KBM-7 (cell line): ENCODE measurements at regions not wholly inside any gene's neighbourhood (a gene's known extent, or its start where the extent isn't known, plus 50 kb on each side); places are given as distances from the start of the nearest gene placed in this dataset.
"Not testable (repeated sequence)": the region's sequence is repeated elsewhere in the genome, so short reads cannot be mapped to it uniquely, and the experiment has no call there.

Source experiments
- DNase-seq: peaks from one replicate; pipeline ENCODE4 v3.0.0-alpha.2; 2015
- in situ Hi-C: fragments of 300-500 bp; cut with MboI; formaldehyde crosslinking; loops from 2 replicates; pipeline ENCODE4 v1.14.3; 2020; ENCODE audit warnings: low sequenced_read_pairs, low pct_unique_long_range_greater_than_20kb, mixed read lengths

- DNase-seq, in situ Hi-C loops: not testable (repeated sequence)
Observed at GRCh38 chr16:88252057-88252794, 130.5 kb upstream of the ZNF469 start.

DNA sequence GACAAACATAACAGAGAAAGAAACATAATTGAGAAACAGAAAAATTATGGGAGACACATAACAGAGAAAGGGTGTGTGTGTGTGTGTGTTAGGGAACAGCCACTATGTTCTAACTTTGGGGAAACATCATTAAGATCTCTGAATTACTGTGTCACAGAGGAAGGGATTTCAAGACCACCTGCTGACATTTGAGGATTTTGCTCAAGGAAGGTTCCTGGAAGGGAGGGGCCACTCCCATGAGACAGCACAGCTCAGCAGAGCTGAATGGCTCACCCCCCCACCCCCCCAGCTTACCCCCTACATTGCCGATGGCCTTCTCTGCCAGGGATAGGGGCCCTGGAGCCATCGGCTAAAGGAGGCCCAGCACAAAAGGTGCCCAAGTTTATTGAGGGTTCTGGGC lies 124.6 kb upstream of the ZNF469 start:
- in situ Hi-C loops, DNase-seq: not testable (repeated sequence)

DNA sequence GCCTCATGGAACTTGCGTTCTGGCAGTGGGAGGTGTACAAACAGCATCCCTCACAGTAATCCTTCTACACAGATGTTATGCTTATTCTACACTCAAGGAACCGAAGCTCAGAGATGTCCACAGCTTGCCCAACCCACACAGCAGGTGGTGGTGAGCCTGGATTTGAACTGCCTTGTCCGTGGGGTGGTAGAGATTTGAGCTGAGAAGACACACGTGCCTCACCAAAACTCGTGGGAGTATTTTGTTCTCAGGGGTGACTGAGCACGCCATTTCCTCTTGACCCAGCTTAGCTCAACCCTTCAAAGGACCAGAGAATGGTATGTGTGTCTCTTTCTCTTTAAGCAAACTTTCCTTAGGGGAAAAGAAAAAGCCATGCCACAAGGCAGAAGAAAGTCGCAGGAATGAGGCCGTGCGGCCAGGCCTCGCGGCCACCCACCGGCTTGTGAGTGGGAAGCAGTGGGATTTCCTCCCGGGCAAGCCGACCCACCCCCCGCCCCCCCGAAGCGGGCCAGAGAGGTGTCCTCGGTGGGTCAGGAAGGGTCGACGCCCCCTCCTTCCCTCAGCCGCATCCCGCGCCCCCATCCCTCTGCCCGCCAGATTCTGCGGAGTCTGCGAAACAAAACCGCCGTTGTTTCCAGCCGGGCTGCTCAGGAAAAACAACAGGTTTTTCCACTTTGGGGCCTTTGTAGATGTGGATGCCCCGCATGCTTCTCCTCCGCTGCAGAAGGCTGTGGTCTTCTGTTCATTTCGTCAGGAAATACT lies 123.8 kb upstream of the ZNF469 start:
- DNase-seq, in situ Hi-C loops: not testable (repeated sequence)

- in situ Hi-C loops, DNase-seq: not testable (repeated sequence)
Observed at GRCh38 chr16:88259538-88259937, 123.2 kb upstream of the ZNF469 start.

DNA sequence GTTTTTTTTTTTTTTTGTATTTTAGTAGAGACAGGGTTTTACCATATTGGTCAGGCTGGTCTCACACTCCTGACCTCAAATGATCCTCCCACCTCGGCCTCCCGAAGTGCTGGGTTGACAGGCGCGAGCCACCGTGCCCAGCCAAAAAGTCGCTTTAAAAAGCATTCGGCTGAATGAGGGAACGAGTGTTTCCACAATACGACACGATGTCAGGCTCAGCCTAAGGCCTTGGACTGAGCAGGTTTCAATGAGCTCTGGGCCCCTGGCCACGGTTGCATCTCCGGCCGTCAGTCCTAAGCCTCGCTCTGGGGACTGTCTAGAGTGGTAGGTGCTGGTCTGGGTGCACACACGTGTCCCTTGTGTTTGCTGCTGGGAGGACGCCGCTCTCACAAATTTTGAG lies 122.6 kb upstream of the ZNF469 start:
- in situ Hi-C loops = not testable (repeated sequence)

DNA sequence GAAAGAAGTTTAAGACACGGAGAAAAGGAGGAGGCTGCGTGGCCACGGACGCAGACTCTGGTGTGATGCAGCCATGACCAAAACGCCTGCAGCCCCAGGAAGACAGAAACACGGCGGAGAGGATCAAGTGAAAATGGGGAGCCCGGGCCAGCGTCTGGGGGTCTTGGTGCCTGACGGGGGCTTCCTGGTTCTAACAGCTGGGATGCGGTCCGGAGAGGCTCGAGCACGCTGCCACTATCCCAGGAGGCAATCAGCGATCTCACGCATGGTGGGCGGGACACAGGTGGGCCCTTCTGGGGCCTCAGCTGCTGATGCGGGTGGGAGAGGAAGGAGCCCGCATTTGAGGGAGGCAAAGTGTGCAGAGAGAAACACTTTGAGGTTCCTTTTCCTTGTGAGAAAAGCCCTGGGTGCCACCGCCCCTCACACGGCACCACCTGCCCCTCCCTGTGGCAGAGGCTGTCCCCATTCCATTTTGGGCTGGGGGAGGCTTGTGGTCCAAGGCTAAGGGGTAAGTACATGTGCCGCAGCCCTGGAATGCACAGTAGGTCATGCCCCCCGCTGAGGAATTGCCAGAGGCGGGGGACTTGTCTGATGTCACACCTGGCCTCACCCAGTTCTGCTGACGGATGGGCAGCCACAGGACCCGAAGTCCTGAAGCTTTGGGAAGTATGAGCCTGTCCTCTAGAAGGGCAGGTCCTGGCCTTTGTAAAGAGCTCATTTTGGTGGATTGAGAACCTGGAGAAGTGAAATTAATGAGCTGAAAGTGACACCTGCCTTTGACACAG lies 121.7 kb upstream of the ZNF469 start:
- in situ Hi-C loops = not testable (repeated sequence)

More for the DNA sequence above, 122.6 kb upstream of the ZNF469 start:
- DNase-seq = not testable (repeated sequence)

DNA sequence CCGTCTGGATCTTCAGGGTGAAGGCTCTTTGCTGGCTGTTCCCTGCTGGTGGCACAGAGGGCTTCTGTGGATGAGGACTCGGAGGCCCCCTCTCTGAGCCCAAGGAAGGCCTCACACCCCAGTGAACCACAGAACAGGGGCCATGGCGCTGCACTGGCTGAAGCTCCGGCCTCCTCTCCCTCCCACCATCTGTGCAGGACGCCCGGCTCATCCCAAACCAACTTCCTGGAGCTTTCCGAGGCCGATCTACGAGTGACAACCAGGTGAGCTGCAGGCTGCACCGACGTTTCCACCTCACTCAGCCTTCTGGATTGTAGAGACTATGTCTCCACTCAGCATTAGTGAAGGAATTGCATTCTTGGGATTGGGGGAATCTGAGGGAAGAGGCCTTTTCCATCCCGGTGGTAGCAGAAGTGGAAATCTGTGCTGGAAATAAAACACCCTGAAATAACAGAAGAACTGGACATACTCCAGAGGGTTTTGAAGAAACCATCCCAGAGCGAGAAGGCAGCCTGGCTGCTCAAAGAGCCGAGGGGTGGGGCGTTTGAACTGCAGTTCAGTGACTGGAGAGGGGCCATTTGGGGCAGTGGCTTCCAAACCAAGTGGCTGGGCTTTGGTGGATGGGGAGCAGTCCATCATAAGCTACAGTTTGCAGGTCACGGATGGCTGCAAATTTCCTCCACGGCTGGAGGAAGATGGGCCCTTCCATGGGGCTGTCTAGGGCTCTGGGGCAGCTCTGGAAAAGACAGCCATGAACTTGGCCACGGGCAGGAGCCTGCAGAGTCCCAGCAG lies 120.7 kb upstream of the ZNF469 start:
- in situ Hi-C loops, DNase-seq: not testable (repeated sequence)

More for the DNA sequence above, 121.7 kb upstream of the ZNF469 start:
- DNase-seq = not testable (repeated sequence)

DNA sequence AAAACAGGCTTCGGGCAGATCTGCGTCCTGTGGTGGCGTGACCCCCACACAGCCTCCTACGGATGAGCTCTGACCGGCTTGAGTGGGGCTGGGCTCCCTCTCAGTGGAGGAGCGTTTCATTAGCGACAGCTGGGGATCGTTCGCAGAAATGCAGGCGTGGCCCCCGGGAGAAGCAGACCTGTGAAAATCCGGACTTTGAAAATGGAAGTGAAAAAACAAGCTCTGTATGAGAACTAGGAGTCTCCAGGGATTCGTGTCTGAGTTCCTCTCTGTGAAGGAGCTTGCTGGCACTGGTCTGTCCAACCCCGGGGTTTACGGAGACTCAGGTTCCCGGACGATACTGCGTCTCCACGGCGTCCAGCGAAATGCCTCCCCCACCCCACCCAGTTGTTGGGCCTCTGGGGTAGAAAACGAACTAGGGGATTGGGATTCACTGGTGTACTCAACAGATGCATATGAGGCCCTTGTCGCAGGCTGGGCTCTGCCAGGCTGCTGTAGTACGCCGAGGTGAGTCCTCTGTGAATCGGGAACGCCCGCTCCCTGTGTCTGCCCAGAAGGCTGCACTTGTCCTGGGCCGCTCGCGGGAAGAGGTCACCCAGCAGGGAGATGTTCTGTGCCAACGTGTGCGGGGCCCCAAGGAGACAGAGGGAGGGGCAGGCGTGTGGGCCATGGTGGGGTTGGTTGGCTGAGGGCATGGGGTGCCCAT lies 119.7 kb upstream of the ZNF469 start:
- DNase-seq, in situ Hi-C loops: not testable (repeated sequence)

DNA sequence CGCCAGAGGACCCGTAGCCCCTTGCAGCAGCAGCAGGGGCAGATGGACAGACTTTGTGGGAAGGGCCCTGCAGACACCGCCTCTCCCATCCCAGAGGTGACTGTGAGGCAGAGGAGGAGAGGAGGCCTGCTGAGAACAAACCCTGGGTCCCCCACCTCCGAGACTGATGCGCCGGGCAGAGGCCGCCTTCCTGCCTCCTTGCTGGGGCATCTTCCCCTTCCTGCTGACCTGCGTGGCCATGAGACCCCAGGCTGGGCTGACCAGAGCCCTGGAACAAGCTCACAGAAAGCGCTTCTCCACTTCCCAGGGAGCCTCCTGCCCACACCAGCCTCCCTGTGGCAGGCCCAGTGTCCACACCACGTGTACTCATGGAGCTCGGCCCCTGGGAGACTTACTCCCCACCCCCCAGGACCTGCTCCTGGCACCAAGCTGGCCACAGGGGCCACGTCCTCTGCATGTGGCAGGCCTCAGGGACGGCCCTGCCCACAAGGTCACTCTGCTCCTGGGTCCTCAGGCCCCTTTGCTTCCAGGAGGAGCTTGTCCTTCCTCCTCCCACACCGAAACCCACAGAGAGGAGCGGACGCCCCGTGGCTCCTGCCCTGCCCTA lies 119.0 kb upstream of the ZNF469 start:
- in situ Hi-C loops = not testable (repeated sequence)

GRCh38 chr16:88264641-88265285 lies 118.0 kb upstream of the ZNF469 start:
- in situ Hi-C loops = no loop called here
- peak; percentile 5 for DNase-seq

More for the DNA sequence above, 119.0 kb upstream of the ZNF469 start:
- not testable (repeated sequence) for DNase-seq

DNA sequence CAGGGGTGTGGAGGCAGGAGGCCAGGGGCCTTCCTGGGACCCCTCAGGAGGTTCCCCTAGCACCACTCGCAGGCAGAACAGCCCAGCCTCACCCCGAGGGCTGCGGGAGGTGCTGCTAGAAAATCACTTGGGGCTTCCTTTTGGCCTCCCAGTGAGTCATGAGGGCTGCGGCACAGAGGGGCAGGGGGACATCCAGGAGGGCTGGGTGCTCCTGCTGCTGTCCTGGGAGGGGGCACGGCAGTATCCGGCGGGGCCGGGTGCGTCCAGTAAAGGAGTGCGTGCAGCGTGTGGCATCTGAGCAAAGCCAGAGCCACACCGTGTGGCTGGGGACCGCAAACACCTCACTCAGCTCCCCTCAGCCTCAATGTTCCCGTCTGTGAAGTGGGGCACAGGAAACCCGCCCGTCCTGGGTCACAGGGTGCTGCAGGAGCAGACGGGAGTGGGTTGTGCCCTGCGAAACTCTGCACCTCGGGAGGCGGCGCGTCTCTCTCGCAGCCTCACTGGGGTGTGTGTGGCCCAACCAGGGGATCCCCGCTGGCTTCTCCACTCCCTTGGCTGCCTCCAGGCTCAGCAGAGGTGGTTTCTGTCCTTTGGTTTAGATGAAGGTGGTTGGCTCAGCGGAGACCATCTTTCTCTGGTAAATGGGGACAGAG lies 117.3 kb upstream of the ZNF469 start:
- in situ Hi-C loops = not testable (repeated sequence)

DNA sequence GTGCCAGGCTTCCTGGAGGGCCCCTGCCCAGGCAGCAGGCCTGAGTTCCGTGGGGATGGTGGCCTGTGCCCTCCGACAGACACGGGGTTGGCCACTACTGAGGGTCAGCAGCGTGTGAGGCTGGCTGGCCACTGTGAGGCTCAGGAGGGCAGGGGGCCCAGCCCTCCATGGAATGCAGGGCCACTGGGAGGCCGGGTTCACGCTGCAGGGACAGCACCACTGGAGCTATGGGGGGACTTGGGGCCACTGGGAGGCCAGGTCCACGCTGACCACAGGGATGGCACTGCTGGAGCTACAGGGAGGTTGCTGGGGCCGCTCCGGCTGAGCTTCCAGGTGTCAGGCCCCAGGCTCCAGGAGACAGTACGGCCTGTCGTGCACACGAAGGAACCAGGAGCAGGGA lies 116.7 kb upstream of the ZNF469 start:
- DNase-seq, in situ Hi-C loops: not testable (repeated sequence)

More for the DNA sequence above, 117.3 kb upstream of the ZNF469 start:
- DNase-seq = not testable (repeated sequence)

GRCh38 chr16:88266935-88267551 lies 115.7 kb upstream of the ZNF469 start:
- in situ Hi-C loops, DNase-seq: not testable (repeated sequence)

DNA sequence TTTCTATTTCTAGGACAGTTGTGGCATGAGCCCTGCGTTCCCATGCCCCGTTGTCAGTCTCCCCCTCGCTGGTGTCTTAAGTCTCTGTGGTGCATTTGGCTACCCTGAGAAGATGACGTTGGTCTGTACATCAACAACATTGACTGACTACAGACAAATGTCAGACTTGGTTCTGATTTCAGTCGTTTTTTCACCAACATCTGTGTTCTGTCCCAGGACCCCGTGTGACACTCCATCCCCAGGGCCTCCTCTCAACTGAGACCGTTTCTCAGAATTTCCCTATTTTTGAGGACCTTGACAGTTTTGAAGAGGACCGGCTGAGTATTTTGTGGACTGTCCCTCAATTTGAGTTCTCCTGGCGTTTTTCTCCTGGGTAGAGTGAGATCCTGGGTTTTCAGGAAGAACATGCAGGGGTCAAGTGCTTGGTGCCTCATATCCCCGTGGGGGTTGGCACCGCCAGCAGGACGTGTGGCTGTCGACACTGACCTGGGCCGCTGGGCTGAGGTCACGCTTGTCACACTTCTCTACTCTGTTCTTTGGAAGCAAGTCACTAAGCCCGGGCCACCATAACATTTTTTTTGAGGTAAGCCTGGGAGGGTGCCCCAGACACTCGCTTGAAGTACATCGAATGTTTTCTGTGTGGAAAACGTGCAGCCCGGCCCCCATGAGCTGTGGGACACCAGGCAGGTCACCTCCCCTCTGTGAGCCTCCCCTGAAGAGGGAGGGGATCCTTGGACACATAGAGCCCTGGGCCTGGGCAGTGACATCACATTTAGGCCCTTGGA lies 114.4 kb upstream of the ZNF469 start:
- DNase-seq, in situ Hi-C loops: not testable (repeated sequence)

- not testable (repeated sequence) for DNase-seq
Observed at GRCh38 chr16:88270171-88270790, 112.5 kb upstream of the ZNF469 start.

More at GRCh38 chr16:88270171-88270790, 112.5 kb upstream of the ZNF469 start:
- in situ Hi-C loops = not testable (repeated sequence)
